HG03095 (cell line): ENCODE measurements at regions not wholly inside any gene's neighbourhood (a gene's known extent, or its start where the extent isn't known, plus 50 kb on each side); places are given as distances from the start of the nearest gene placed in this dataset.

Experiments
- ATAC-seq: cut with Tn5 transposase; IDR thresholded peaks from one replicate; pipeline ENCODE4 v1.9.1; 2021; ENCODE audit warnings: moderate library complexity; ENCODE audit not compliant: unreplicated experiment

DNA sequence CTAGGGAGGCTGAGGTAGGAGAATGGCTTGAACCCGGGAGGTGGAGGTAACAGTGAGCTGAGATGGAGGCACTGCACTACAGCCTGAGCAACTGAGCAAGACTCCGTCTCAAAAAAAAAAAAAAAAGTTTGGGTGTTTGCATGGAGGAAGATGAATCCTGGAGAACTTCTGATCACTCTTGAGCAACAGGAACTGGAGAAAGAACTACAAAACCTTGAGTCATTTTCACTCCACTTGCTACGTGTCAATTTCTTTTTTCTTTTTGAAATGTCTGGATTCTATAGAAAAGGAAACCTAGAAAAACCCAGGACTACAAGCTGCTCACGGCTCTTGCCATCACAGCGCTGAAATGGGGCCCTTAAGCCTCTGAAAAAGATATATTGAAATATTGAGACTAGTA is 189.6 kb upstream of the NRP1 start:
- ATAC-seq = no peak

DNA sequence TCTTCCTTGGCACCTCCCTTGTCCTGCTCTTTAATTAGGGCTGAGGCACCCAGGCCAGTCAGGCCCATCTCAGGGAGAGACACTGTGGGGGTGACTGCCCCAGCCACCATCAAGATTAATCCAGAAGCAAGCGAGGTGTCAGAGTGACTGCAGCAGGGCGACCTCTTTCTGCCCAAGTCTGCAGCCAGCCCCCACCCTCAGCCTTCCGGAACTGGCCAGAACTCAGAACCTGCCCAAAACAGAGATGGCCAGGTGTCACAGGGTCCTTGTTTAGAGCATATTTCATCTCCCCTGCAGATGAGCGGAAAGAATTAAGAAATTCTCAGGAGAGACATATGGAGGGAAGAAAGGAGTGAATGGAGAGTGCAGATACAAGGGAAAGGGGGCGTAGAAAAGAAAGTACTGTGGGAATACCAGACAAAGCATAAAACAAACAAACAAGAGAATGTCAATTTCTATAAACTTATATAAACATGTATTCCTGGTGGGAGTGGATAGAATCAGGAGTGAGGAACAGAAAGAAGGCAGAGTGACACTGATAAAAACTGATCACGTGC is 188.8 kb upstream of the NRP1 start:
- ATAC-seq = no peak

DNA sequence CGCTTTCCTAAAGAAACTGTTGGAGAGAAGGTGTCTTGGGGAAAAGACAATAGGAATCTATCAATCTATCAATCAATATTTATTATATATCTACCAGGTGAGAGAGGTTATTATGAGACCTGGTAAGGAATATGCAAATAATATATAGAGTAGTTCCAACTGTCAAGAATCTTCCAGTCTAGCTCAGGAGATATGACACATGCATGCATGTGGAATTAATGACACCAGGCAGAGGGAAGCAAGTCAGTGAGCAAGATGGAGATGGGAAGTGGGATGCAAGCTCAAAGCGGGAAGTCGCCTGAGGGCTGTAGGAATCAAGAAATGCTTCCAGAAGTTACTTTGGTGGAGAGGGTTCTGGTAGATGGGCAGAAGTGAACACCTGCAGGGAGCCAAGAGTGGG is 187.4 kb upstream of the NRP1 start:
- ATAC-seq = no peak

DNA sequence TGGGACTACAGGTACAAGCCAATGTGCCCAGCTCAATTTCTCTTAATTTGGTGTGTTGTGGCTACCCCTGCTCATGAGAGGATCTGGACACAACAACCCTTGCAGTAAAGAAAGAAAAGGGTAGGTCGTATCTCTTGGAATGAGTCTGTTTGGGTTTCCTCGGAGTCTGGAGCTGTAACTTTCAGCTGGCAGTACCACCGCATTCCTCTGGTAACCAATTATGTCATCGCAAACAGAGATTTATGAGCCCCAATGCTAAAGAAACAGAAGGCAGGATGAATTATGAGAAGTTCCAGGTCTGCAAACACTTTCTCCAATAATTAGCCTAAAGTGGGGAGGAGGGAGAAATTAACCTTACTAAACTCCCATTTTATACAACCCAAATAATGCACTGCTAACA is 186.6 kb upstream of the NRP1 start:
- ATAC-seq = no peak

DNA sequence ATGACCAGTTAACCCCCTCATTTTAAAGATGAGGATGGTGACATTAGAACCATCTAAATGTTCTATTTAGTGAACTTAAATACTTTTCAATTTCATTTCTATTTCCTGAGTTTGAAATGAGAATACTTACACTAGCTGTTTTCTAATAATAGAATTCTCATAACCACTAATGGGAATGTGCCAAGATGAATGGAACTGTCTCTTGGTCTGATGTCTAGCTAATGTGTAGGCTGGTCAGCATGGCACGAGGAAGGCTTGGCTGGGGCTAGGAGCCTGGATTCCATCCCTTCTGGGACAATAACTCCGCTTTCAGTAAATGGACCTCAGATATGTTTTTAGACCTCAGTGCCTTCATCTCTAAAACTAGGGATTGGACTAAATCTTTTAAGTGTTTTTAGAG is 185.8 kb upstream of the NRP1 start:
- no peak for ATAC-seq

DNA sequence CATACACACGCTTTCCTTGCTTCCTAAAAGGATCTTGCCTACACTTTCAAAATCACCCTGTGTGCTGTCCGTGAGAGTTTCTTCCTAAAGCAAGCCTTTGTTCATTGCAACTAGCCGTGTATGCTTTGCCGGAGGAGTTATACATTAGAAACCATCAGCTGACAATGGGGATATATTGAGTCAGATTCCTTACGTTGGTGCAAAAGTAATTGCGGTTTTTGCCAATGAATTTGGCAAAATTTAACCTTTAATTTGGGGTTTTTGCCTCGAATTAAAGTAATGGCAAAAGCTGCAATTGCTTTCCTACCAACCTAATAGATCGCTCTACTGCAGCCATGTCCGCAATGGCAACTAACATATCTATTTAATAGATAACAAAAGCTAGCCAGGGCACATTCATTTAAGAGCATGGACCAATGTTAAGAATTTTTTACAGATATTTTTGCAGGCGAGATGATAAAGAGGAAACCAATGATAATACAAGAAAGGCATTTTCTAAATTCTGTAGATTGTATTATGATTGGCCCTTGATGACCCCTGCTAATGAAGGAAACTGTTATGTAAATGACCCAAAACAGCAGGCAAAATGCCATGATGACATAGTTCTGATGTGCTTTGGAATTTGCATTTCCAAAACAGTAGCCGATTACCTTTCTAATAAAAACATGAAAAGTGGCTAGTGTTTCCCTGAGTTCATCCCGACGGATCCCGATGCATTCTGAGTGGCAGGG is 184.8 kb upstream of the NRP1 start:
- ATAC-seq = no peak

GRCh38 chr10:33510206-33510605 is 175.7 kb upstream of the NRP1 start:
- no peak for ATAC-seq

DNA sequence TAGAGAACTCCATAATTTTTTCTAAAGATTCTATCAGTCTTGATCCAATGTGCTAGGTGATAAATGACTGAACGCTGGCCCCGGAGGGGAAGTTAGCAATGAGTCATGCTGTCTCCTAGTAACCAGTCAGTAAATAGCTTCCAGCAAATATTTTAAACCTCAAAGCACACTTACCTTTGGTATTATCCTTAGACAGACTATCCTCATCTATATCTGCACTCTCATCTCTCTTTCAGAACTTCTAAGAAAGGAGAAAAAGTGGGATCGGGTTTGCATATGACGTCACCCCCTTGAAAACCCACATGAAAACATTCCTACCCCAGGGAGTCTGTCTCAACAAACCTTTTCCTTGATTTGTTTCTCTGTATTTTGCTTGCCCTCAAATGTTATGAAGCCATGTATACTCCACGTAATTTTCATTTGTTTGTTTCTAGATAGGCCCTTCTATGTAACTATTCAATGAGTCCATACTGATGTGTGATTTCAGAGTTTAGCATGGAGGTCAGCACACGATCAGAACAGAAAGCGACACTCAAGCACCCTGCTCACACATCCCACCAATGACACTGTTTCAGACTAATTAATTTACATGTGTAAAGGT is 174.9 kb upstream of the NRP1 start:
- peak; percentile 63 for ATAC-seq

DNA sequence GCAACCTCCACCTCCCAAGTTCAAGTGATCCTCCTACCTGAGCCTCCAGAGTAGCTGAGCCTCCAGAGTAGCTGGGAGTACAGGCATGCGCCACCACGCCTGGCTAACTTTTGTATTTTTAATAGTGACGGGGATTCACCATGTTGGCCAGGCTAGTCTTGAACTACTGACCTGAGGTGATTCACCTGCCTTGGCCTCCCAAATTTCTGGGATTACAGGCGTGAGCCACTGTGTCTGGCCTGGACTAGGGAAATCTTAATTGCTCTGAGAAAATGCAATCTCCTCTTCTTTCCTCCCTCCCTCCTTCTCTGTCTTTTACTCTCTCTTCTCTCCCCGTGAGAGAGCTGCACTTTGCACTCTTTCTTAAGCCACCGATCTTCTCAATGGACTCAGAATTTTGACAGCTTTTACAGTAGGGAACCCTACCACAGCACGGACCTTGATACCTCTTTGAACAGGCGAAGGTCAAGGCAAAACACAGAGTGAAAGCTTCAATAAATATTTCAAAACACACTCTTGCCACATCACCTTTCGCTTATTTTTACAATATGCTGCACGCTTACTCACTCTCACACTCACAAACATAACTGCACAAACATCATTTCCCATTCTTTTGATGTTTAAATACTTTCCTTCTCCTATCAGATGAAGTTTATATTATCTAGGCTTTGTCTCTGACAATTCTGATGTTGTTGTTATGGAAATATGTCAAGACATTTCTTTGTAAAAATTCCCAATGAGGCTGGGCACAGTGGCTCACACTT is 173.4 kb upstream of the NRP1 start:
- no peak for ATAC-seq

DNA sequence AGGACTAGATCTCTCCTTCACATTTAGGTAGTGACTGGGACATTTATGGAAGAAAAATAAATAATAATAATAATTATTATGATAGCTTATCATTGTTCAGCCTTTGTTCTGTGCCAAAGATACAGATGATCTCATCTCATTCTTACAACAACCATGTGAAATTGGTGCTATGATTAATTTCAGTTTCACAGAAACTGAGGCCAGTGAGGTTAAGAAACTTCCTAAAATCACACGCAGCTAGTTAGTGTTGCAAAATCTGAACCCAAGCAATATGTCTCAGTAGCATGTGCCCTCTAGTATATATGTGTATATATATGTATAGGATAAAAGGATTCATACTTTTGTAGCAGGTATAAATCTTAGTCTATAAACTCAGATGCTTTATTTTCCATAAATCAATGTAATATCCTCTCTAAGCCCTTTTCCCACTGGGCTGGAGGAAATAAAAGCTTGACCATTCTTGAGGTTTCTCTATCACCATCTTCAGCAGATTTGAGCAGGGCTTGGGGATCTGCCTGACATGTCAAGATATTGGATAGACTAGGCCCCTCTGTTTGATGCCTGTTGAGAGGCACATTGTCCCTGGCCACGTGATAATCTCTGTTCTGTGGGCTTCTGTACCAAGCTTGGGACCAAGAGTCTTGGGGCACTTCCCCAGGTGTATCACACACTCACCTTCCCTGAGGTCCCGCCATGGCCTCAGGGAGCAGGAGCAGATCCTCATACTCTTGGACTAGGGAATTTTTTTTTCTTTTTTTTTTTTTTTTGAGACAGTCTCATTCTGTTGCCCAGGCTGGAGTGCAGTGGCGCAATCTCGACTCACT is 172.6 kb upstream of the NRP1 start:
- peak; percentile 81 for ATAC-seq

DNA sequence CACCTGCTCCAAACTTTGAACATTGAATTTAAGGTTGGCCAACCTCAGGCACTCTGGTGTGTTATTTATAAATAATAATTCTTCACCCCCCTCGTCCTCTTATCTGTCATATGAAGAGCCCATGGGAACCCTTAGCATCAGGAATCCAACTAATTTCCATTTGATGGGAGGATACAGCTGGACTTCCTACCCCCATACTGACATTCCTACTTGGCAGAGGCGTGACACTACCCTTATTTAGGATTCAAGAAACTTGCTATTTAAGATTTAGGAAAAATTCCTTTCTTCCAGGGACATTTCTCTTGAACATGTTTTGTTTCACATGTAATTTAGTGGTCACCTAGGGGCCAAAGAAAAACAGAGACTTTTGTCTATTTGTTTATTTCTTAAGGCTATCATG is 171.9 kb upstream of the NRP1 start:
- no peak for ATAC-seq

DNA sequence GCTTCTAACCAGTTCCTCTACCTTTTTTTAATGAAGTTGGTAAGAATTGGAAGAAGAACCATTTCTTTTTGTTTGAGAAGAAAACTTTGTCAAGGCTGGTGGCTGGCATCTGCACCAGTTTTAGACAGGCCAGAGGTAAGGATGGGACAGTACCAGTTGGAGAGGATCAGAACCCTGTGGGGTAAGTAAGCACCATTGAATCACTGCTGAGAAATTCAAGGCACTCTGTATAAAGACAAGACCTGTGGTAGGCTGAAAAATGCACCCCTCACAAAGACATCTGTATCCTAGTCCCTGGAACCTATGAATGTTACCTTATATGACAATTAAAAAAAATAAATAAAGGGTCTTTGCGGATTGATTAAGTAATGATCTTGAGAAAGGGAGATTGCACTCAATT is 166.7 kb upstream of the NRP1 start:
- no peak for ATAC-seq

DNA sequence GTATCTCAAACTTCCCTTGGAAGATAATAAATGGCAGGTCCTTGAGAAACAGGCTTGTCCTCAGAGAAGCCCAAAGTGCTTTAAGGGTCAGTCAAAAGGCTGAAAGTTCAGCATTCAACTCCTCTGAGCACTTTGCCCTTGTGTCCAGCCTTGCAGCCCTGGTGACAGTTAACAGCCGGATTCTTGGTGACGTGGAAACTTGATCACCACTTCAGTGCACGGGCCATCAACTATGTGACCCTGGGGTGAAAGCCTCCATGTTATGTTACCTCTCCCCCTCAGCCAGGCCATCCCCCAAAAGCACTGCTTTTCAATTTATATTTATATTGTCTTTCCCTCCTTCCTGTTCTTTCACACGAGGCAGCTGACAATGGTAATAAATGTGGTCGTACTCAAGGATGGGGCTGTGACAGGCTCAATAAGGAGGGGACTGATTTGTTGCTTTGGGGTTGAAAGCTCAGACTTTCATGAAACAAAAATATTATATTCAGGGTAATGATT is 164.0 kb upstream of the NRP1 start:
- ATAC-seq = no peak

DNA sequence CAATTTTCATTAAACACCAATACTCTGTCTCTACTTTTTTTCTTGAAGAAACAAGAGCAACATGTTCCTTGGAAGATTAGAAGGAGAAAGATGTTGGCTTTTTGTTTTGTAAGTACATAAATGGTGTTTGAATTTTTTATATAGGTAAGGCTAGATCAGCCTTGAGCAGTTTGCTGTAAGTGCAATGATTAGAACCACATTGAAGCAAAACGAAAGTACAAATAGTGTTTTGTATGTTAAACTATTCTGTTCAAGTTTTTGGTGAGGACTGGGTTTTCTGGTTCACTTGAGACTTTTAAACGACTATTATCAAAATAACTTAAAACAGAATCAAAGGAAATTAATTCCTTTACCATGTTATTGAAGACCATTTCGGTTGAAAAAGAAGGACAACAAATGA is 162.9 kb upstream of the NRP1 start:
- ATAC-seq = no peak

GRCh38 chr10:33496096-33496495 is 161.6 kb upstream of the NRP1 start:
- no peak for ATAC-seq

DNA sequence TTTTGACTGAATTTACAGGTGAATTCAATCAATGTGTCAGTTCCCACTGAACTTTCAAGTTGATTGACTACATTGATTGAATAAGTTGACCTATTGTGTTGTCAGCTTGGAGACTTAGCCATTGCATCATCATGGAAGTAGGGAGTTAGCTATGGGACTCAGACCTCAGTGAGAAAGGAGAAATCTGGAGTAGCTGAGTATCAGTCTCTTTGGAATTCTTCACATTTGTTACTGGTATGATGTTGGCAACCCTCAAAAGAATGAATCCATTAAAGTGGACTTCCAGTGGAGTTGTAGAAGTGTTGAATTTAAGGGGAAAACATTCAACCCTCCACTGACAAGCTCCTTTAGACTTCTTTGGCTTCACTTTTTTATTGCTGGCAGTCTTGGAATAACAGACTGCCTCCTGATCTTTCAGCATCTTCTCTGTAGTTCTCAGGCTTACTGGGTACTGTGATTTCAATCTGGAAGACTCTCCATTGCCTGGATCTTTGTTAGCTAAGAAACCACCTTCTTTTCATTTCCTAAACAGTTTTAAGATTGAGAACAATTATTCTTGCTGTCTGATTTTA is 160.3 kb upstream of the NRP1 start:
- ATAC-seq = no peak

GRCh38 chr10:33493978-33494377 is 159.5 kb upstream of the NRP1 start:
- ATAC-seq = no peak

DNA sequence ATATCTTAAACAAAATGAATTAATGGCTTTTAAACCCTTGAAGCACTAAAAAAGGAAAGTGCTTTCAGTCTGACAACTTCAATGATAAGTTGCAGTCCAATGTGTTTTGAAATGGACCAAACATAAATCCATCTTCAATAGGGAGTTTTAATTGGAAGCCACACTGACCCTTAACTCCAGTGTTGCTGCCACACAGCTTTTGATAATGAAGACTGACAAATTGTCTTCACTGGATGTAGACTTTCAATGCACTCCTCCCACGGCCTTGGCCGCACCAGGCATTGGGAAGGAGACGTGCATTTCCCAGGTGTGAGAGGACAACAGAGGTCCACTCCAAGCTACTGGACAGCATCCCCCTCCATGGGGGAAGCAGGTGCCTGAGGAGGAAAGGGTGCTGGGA is 159.0 kb upstream of the NRP1 start:
- ATAC-seq = no peak

GRCh38 chr10:33492701-33493345 is 158.4 kb upstream of the NRP1 start:
- ATAC-seq = no peak
